ENCODE measurements at regions not wholly inside any gene's neighbourhood (a gene's known extent, or its start where the extent isn't known, plus 50 kb on each side); places are given as distances from the start of the nearest gene placed in this dataset.

GRCh38 chr13:107497661-107498060, 717.7 kb downstream of the LIG4 start:
- no peak overlapping the region for H3K18ac ChIP-seq (ENCODE audit: low read depth in 1 of 2, low read length in 2 of 2)
- H3K27me3 ChIP-seq (ENCODE audit: control insufficient read depth in 1 of 2, insufficient read depth in 1 of 2, low read length in 2 of 2) = no peaks in the 10 kb centered on the region
- no peak overlapping the region for H2BK5ac ChIP-seq (ENCODE audit: low read depth, low read length, poor library complexity, severe bottlenecking)
- H2BK12ac ChIP-seq (ENCODE audit: low read length in 2 of 2) = no peak overlapping the region
- no peak overlapping the region for H3K4me2 ChIP-seq (ENCODE audit: low read length, poor library complexity, severe bottlenecking)
- H3K23ac ChIP-seq (ENCODE audit: low read length in 2 of 2) = no peak overlapping the region
- no peaks in the 10 kb centered on the region for H3K36me3 ChIP-seq (ENCODE audit: control insufficient read depth in 1 of 2, insufficient read depth in 2 of 2, low read depth in 1 of 2, low read length in 2 of 2)
- H3K4me1 ChIP-seq (ENCODE audit: control insufficient read depth, insufficient read depth, low read depth, low read length) = peaks cover 4% of the 10 kb centered on the region
- no peak overlapping the region for H2BK120ac ChIP-seq (ENCODE audit: low read depth, low read length)
- WGBS = no CpG with 5 or more reads among the region's 5 CpGs
- no peak overlapping the region for H3K4ac ChIP-seq (ENCODE audit: low read depth in 1 of 2, low read length in 2 of 2)
- H4K91ac ChIP-seq (ENCODE audit: low read length) = no peak overlapping the region
- no peak overlapping the region for H2AFZ ChIP-seq (ENCODE audit: low read depth, low read length)
- no peak overlapping the region for H3K14ac ChIP-seq (ENCODE audit: low read length in 2 of 2)
- no peak for DNase-seq
- no peaks in the 10 kb centered on the region for H3K9me3 ChIP-seq (ENCODE audit: control insufficient read depth, low read length)
- no peak overlapping the region for H3K4me3 ChIP-seq (ENCODE audit: insufficient read depth in 1 of 2, low read depth in 1 of 2, low read length in 2 of 2)
- no peak overlapping the region for H3K27ac ChIP-seq (ENCODE audit: low read length, poor library complexity, severe bottlenecking)
- H4K8ac ChIP-seq (ENCODE audit: low read length) = no peak overlapping the region
- no peak overlapping the region for H3K9ac ChIP-seq (ENCODE audit: low read length)
- peaks cover 14% of the 10 kb centered on the region for H3K79me1 ChIP-seq (replicated peaks; ENCODE audit: low read length, poor library complexity, severe bottlenecking)
- H2AK5ac ChIP-seq (ENCODE audit: low read length, severe bottlenecking) = no peak overlapping the region
- no peak overlapping the region for H2BK15ac ChIP-seq (ENCODE audit: low read depth, poor library complexity, severe bottlenecking)

- Histone ChIP-seq H3K18ac (ENCODE audit: low read depth in 1 of 2, low read length in 2 of 2) (no peak overlapping the region), H3K14ac (ENCODE audit: low read length in 2 of 2) (no peak overlapping the region)
- WGBS = 89% methylated on average over 3 of the region's 3 CpGs
Measured at GRCh38 chr13:107493266-107493665, 722.1 kb downstream of the LIG4 start.

GRCh38 chr13:107482688-107483087, 732.6 kb downstream of the LIG4 start:
- H3K9ac ChIP-seq (ENCODE audit: low read length) = no peak overlapping the region
- peaks cover 8% of the 10 kb centered on the region for H3K9me3 ChIP-seq (ENCODE audit: control insufficient read depth, low read length)
- H3K27ac ChIP-seq (ENCODE audit: low read length, poor library complexity, severe bottlenecking) = no peak overlapping the region
- no peak overlapping the region for H3K4me3 ChIP-seq (ENCODE audit: insufficient read depth in 1 of 2, low read depth in 1 of 2, low read length in 2 of 2)
- no peak overlapping the region for H3K4ac ChIP-seq (ENCODE audit: low read depth in 1 of 2, low read length in 2 of 2)
- H2BK12ac ChIP-seq (ENCODE audit: low read length in 2 of 2) = no peak overlapping the region
- H3K79me1 ChIP-seq (replicated peaks; ENCODE audit: low read length, poor library complexity, severe bottlenecking) = peaks cover 18% of the 10 kb centered on the region
- H2BK15ac ChIP-seq (ENCODE audit: low read depth, poor library complexity, severe bottlenecking) = no peak overlapping the region
- no peaks in the 10 kb centered on the region for H3K36me3 ChIP-seq (ENCODE audit: control insufficient read depth in 1 of 2, insufficient read depth in 2 of 2, low read depth in 1 of 2, low read length in 2 of 2)
- no peak overlapping the region for H4K8ac ChIP-seq (ENCODE audit: low read length)
- H2AFZ ChIP-seq (ENCODE audit: low read depth, low read length) = no peak overlapping the region
- H3K14ac ChIP-seq (ENCODE audit: low read length in 2 of 2) = no peak overlapping the region
- H3K4me1 ChIP-seq (ENCODE audit: control insufficient read depth, insufficient read depth, low read depth, low read length) = peaks cover 2% of the 10 kb centered on the region
- DNase-seq = no peak
- no peak overlapping the region for H3K4me2 ChIP-seq (ENCODE audit: low read length, poor library complexity, severe bottlenecking)
- H3K23ac ChIP-seq (ENCODE audit: low read length in 2 of 2) = no peak overlapping the region
- H2BK120ac ChIP-seq (ENCODE audit: low read depth, low read length) = no peak overlapping the region
- H3K27me3 ChIP-seq (ENCODE audit: control insufficient read depth in 1 of 2, insufficient read depth in 1 of 2, low read length in 2 of 2) = no peaks in the 10 kb centered on the region
- no peak overlapping the region for H2BK5ac ChIP-seq (ENCODE audit: low read depth, low read length, poor library complexity, severe bottlenecking)
- H2AK5ac ChIP-seq (ENCODE audit: low read length, severe bottlenecking) = no peak overlapping the region
- 100% methylated on average over 1 of the region's 5 CpGs for WGBS
- no peak overlapping the region for H3K18ac ChIP-seq (ENCODE audit: low read depth in 1 of 2, low read length in 2 of 2)
- no peak overlapping the region for H4K91ac ChIP-seq (ENCODE audit: low read length)

More at GRCh38 chr13:107493266-107493665, 722.1 kb downstream of the LIG4 start:
- Histone ChIP-seq H2BK15ac (ENCODE audit: low read depth, poor library complexity, severe bottlenecking) (no peak overlapping the region), H3K4me3 (ENCODE audit: insufficient read depth in 1 of 2, low read depth in 1 of 2, low read length in 2 of 2) (no peak overlapping the region), H3K27ac (ENCODE audit: low read length, poor library complexity, severe bottlenecking) (no peak overlapping the region), H3K9me3 (ENCODE audit: control insufficient read depth, low read length) (peaks cover 19% of the 10 kb centered on the region), H3K27me3 (ENCODE audit: control insufficient read depth in 1 of 2, insufficient read depth in 1 of 2, low read length in 2 of 2) (no peaks in the 10 kb centered on the region), H3K4me1 (ENCODE audit: control insufficient read depth, insufficient read depth, low read depth, low read length) (peaks cover 2% of the 10 kb centered on the region), H3K9ac (ENCODE audit: low read length) (no peak overlapping the region), H2AFZ (ENCODE audit: low read depth, low read length) (no peak overlapping the region), H4K91ac (ENCODE audit: low read length) (no peak overlapping the region), H4K8ac (ENCODE audit: low read length) (no peak overlapping the region), H3K4me2 (ENCODE audit: low read length, poor library complexity, severe bottlenecking) (no peak overlapping the region), H3K4ac (ENCODE audit: low read depth in 1 of 2, low read length in 2 of 2) (no peak overlapping the region), H3K23ac (ENCODE audit: low read length in 2 of 2) (no peak overlapping the region), H2BK5ac (ENCODE audit: low read depth, low read length, poor library complexity, severe bottlenecking) (no peak overlapping the region), H3K36me3 (ENCODE audit: control insufficient read depth in 1 of 2, insufficient read depth in 2 of 2, low read depth in 1 of 2, low read length in 2 of 2) (no peaks in the 10 kb centered on the region), H2BK120ac (ENCODE audit: low read depth, low read length) (no peak overlapping the region), H2AK5ac (ENCODE audit: low read length, severe bottlenecking) (no peak overlapping the region), H2BK12ac (ENCODE audit: low read length in 2 of 2) (no peak overlapping the region), H3K79me1 (replicated peaks; ENCODE audit: low read length, poor library complexity, severe bottlenecking) (peaks cover 23% of the 10 kb centered on the region)
- DNase-seq = no peak

GRCh38 chr13:107480130-107480529, 735.2 kb downstream of the LIG4 start:
- Histone ChIP-seq H3K18ac (ENCODE audit: low read depth in 1 of 2, low read length in 2 of 2) (no peak overlapping the region), H3K27me3 (ENCODE audit: control insufficient read depth in 1 of 2, insufficient read depth in 1 of 2, low read length in 2 of 2) (no peaks in the 10 kb centered on the region), H3K4me2 (ENCODE audit: low read length, poor library complexity, severe bottlenecking) (no peak overlapping the region), H3K9ac (ENCODE audit: low read length) (no peak overlapping the region), H2BK15ac (ENCODE audit: low read depth, poor library complexity, severe bottlenecking) (no peak overlapping the region), H3K4me3 (ENCODE audit: insufficient read depth in 1 of 2, low read depth in 1 of 2, low read length in 2 of 2) (no peak overlapping the region), H3K9me3 (ENCODE audit: control insufficient read depth, low read length) (no peaks in the 10 kb centered on the region), H2AFZ (ENCODE audit: low read depth, low read length) (no peak overlapping the region), H2BK120ac (ENCODE audit: low read depth, low read length) (no peak overlapping the region), H3K23ac (ENCODE audit: low read length in 2 of 2) (no peak overlapping the region), H2BK12ac (ENCODE audit: low read length in 2 of 2) (no peak overlapping the region), H3K27ac (ENCODE audit: low read length, poor library complexity, severe bottlenecking) (no peak overlapping the region), H3K14ac (ENCODE audit: low read length in 2 of 2) (no peak overlapping the region), H3K4me1 (ENCODE audit: control insufficient read depth, insufficient read depth, low read depth, low read length) (no peaks in the 10 kb centered on the region), H3K36me3 (ENCODE audit: control insufficient read depth in 1 of 2, insufficient read depth in 2 of 2, low read depth in 1 of 2, low read length in 2 of 2) (no peaks in the 10 kb centered on the region), H4K8ac (ENCODE audit: low read length) (no peak overlapping the region), H3K79me1 (replicated peaks; ENCODE audit: low read length, poor library complexity, severe bottlenecking) (peaks cover 18% of the 10 kb centered on the region), H2AK5ac (ENCODE audit: low read length, severe bottlenecking) (no peak overlapping the region), H3K4ac (ENCODE audit: low read depth in 1 of 2, low read length in 2 of 2) (no peak overlapping the region), H2BK5ac (ENCODE audit: low read depth, low read length, poor library complexity, severe bottlenecking) (no peak overlapping the region), H4K91ac (ENCODE audit: low read length) (no peak overlapping the region)
- WGBS = no CpG with 5 or more reads among the region's 1 CpG
- no peak for DNase-seq

Data from mesenchymal stem cell (in vitro differentiated cells and primary cell).